EH (cell line): ENCODE measurements at regions not wholly inside any gene's neighbourhood (a gene's known extent, or its start where the extent isn't known, plus 50 kb on each side); places are given as distances from the start of the nearest gene placed in this dataset.
"Not testable (repeated sequence)": the region's sequence is repeated elsewhere in the genome, so short reads cannot be mapped to it uniquely, and the experiment has no call there.

Source experiments
- DNase-seq: peaks from one replicate; pipeline ENCODE4 v3.0.0-alpha.2; 2015; ENCODE audit warnings: low read depth

- DNase-seq, result no peak
Observed at GRCh38 chr13:79986890-79987289, 354.0 kb downstream of the SPRY2 start.

- DNase-seq, result peak; percentile 20
Observed at GRCh38 chr13:79974935-79975650, 365.8 kb downstream of the SPRY2 start.

- DNase-seq, result no peak
Observed at GRCh38 chr13:79973533-79973963, 367.4 kb downstream of the SPRY2 start.

- DNase-seq, result no peak
Observed at GRCh38 chr13:79972066-79972569, 368.8 kb downstream of the SPRY2 start.

- DNase-seq, result peak; percentile 16
Observed at GRCh38 chr13:79966493-79966895, 374.4 kb downstream of the SPRY2 start.

GRCh38 chr13:79966059-79966458 is 374.9 kb downstream of the SPRY2 start:
- peak; percentile 4 for DNase-seq

GRCh38 chr13:79946556-79946955 is 394.4 kb downstream of the SPRY2 start:
- DNase-seq, result no peak

GRCh38 chr13:79943346-79944023 is 397.4 kb downstream of the SPRY2 start:
- no peak for DNase-seq

- no peak for DNase-seq
Observed at GRCh38 chr13:79941752-79942151, 399.2 kb downstream of the SPRY2 start.

- no peak for DNase-seq
Observed at GRCh38 chr13:79939689-79940088, 401.2 kb downstream of the SPRY2 start.

GRCh38 chr13:79937771-79938216 is 403.1 kb downstream of the SPRY2 start:
- DNase-seq, result no peak

GRCh38 chr13:79937311-79937710 is 403.6 kb downstream of the SPRY2 start:
- no peak for DNase-seq

- DNase-seq, result peak; percentile 100
Observed at GRCh38 chr13:79936368-79937136, 404.4 kb downstream of the SPRY2 start.

- DNase-seq, result peak; percentile 80
Observed at GRCh38 chr13:79935121-79935520, 405.8 kb downstream of the SPRY2 start.

GRCh38 chr13:79933389-79933788 is 407.5 kb downstream of the SPRY2 start:
- no peak for DNase-seq

GRCh38 chr13:79932556-79932955 is 408.4 kb downstream of the SPRY2 start:
- DNase-seq, result no peak

- DNase-seq, result not testable (repeated sequence)
Observed at GRCh38 chr13:79923973-79924556, 416.9 kb downstream of the SPRY2 start.

- DNase-seq, result no peak
Observed at GRCh38 chr13:79919091-79919490, 421.8 kb downstream of the SPRY2 start.

- DNase-seq, result peak; percentile 8
Observed at GRCh38 chr13:79918620-79919019, 422.3 kb downstream of the SPRY2 start.

- DNase-seq, result no peak
Observed at GRCh38 chr13:79917628-79918027, 423.3 kb downstream of the SPRY2 start.

- DNase-seq, result no peak
Observed at GRCh38 chr13:79915114-79915811, 425.7 kb downstream of the SPRY2 start.
